Transverse colon (tissue), 4 donors: ENCODE measurements at regions not wholly inside any gene's neighbourhood (a gene's known extent, or its start where the extent isn't known, plus 50 kb on each side); places are given as distances from the start of the nearest gene placed in this dataset.

ENCODE experiments used
- DNase-seq: peaks from one replicate; pipeline ENCODE4 v3.0.0-alpha.2; 2019
- H3K27ac ChIP-seq, 4 donors: fragments of 200-600 bp; sonication (generic); 2 replicates each; pipeline ENCODE4 v1.5.1; 2016 to 2018; ENCODE audit warnings: inconsistent platforms in 4 of 4
- H3K27me3 ChIP-seq: fragments of 200-600 bp; sonication (generic); 2 replicates; pipeline ENCODE4 v1.5.1; 2017; ENCODE audit warnings: inconsistent platforms
- H3K36me3 ChIP-seq, 4 donors: fragments of 200-600 bp; sonication (generic); 2 replicates each; pipeline ENCODE4 v1.5.1; 2017 to 2019; ENCODE audit warnings: inconsistent platforms in 4 of 4
- H3K4me1 ChIP-seq, 4 donors: fragments of 200-600 bp; sonication (generic); 2 replicates each; pipeline ENCODE4 v1.5.1; 2017 to 2020; ENCODE audit warnings: inconsistent platforms in 4 of 4
- H3K4me3 ChIP-seq, 4 donors: fragments of 200-600 bp; sonication (generic); 1 replicate in 1 of 4; 2 replicates in 3 of 4; pipeline versions ENCODE4 v1.5.1 to v1.6.1; 2017 to 2019; ENCODE audit warnings: inconsistent platforms in 4 of 4
- H3K9me3 ChIP-seq, 2 donors: fragments of 200-600 bp; sonication (generic); 2 replicates each; pipeline ENCODE4 v1.5.1; 2017 to 2019; ENCODE audit warnings: inconsistent platforms in 2 of 2
- EP300 ChIP-seq: sonication (generic); formaldehyde crosslinking; IDR thresholded peaks from one replicate; pipeline ENCODE4 v1.6.1; 2017; ENCODE audit warnings: antibody characterized with exemption, low read depth
- POLR2A ChIP-seq: fragments of 450-650 bp; IDR thresholded peaks from one replicate; pipeline ENCODE4 v1.6.1; 2016; ENCODE audit warnings: antibody characterized with exemption, mild to moderate bottlenecking, moderate library complexity
- POLR2AphosphoS5 ChIP-seq, 3 donors: sonication (generic); formaldehyde crosslinking; IDR thresholded peaks; one replicate each; pipeline ENCODE4 v1.6.1; 2016; ENCODE audit warnings: antibody characterized with exemption in 3 of 3
- WGBS, 2 donors: methylation state at CpG; one replicate each; pipeline ENCODE4 v1.1.5; 2018; ENCODE audit warnings: low coverage in 1 of 2; 5-methylcytosine and 5-hydroxymethylcytosine counted together
- in situ Hi-C, 4 donors: fragments of 200-750 bp; cut with MboI; loops; one replicate each; pipeline versions ENCODE4 v1.15.0 to v1.15.1; 2017; ENCODE audit warnings: low sequenced_read_pairs in 3 of 4, low pct_ligation_motif_present in 1 of 4, low pct_unique_long_range_greater_than_20kb in 1 of 4
- intact Hi-C: fragments of 100-400 bp; cut with DNase I; formaldehyde crosslinking; loops from one replicate; pipeline ENCODE4 v1.15.1; 2023; ENCODE audit warnings: low total_unique reads
- TF ChIP-seq, protein P1 (sequence below), 5 experiments: fragments of 200-600 bp in 3 of 5; fragments of 450-650 bp in 2 of 5; sonication (generic) in 3 of 5; IDR thresholded peaks; 1 replicate in 2 of 5; 2 replicates in 3 of 5; pipeline ENCODE4 v1.5.1; 2016 to 2017; ENCODE audit warnings: antibody characterized with exemption in 5 of 5, inconsistent platforms in 3 of 5, mild to moderate bottlenecking in 2 of 5, moderate library complexity in 1 of 5

DNA sequence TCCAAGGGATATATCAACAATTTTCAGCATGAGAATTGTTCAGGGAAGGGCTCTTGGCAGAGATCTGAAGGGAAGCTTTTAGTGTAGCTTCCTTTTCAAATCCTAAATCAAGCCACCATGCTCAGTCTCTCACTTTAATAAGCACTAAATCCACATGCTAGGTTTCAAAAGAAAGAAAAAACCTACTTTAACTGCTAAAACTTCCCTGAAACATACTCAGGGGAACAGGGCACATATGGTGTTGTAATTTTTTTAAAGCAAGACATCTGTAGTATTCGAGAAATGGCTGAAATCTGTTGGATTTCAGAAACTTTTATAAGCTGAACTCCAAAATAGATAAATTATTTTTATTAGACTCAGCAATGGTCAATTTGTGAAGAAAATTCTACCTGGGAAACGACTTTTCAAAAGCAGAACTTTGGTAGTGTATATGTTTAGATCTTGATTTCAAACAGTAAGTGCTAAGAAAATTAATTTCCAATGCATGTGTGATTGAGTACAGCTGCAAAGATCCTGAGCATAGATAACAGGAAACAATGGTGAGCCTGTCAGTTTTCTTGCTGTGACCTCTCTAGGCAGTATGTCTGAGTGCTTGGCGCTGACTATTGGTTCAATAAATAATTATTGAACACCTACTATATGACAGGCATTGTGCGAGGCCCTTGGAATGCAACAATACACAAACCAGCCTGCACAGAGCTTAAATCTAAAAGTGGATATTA is 804.5 kb upstream of the SOX9 start:
- Histone ChIP-seq H3K4me1 (peaks cover 0 to 5% (median 2%) of the 10 kb centered on the region in 4 donors), H3K36me3 (no peaks in the 10 kb centered on the region), H3K9me3 (no peaks in the 10 kb centered on the region), H3K27ac (no peak overlapping the region), H3K4me3 (no peak overlapping the region), H3K27me3 (no peaks in the 10 kb centered on the region)
- intact Hi-C loops (no loop called here), in situ Hi-C loops (no loop called here)
- no peak for DNase-seq
- no peak for TF ChIP-seq EP300
- TF ChIP-seq POLR2A = no peak
- TF ChIP-seq, protein P1, sequence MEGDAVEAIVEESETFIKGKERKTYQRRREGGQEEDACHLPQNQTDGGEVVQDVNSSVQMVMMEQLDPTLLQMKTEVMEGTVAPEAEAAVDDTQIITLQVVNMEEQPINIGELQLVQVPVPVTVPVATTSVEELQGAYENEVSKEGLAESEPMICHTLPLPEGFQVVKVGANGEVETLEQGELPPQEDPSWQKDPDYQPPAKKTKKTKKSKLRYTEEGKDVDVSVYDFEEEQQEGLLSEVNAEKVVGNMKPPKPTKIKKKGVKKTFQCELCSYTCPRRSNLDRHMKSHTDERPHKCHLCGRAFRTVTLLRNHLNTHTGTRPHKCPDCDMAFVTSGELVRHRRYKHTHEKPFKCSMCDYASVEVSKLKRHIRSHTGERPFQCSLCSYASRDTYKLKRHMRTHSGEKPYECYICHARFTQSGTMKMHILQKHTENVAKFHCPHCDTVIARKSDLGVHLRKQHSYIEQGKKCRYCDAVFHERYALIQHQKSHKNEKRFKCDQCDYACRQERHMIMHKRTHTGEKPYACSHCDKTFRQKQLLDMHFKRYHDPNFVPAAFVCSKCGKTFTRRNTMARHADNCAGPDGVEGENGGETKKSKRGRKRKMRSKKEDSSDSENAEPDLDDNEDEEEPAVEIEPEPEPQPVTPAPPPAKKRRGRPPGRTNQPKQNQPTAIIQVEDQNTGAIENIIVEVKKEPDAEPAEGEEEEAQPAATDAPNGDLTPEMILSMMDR (IDR thresholded peaks at IDR 0.05) = no peak
- TF ChIP-seq POLR2AphosphoS5 (IDR thresholded peaks at IDR 0.05) = no peak
- 72 to 81% methylated on average over 4 of the region's 4 CpGs for WGBS, 2 donors

DNA sequence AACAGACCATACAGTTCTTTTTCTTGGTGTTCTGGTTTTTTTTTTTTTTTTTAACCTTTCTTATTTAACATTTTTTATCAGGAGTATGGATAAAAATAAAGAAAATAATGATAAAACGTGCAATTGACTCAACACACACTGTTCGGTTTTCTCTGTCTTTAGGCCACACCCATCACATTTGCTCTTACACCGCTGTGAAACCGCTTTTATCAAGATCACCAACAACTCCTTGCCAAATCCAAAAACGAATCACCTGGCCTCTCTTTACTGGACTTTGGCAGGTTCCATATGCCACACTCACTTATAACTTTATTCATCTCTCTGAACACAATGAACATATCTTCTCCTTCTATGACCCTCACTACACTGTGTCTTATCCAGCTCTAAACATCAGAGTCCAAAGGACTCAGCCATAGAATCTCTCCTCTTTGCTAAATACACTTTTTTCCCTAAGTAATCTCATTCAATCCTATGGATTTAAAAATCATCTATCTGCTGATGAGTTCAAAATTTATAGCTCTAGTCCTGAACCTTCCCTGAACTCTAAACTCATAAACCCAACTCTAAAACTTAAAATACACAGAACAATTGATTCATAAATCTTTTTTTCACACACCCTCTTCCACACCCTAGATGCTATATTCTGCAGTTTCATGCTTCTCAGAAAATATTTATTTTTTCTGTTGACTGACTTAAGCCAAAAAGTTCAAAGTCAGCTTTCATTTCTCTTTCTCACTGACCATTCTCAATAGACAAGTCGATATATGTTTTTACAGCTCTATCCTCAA is 800.6 kb upstream of the SOX9 start:
- in situ Hi-C loops (no loop called here), intact Hi-C loops (no loop called here)

DNA sequence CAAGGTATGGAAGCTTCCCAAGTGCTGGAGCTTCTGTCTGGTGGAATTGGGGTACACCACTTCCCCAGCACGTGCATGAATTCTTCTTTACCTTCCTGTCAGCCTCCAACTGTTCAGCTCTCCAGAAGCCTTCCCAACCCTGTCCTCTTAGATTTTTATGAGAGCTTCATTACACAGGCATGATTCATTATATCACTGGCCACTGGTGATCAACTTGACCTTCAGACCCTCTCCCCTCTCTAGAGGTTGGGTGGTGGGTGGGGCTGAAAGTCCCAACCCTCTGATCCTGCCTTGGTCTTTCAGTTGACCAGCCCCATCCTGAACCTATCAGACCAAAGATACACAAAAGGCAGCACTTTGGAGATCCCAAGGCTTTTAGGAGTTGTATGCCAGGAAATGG is 795.7 kb upstream of the SOX9 start:
- Histone ChIP-seq H3K27me3 (no peaks in the 10 kb centered on the region), H3K27ac (no peak overlapping the region), H3K4me1 (peaks cover 0 to 7% (median 2%) of the 10 kb centered on the region in 4 donors), H3K36me3 (no peaks in the 10 kb centered on the region), H3K4me3 (no peak overlapping the region), H3K9me3 (no peaks in the 10 kb centered on the region)
- TF ChIP-seq EP300 (no peak), POLR2A (no peak), POLR2AphosphoS5 (IDR thresholded peaks at IDR 0.05) (no peak)
- TF ChIP-seq, protein P1 (IDR thresholded peaks at IDR 0.05) = no peak
- intact Hi-C loops = no loop called here
- in situ Hi-C loops = no loop called here
- WGBS, 2 donors = 50 to 57% methylated on average over 1 of the region's 1 CpG
- no peak for DNase-seq

More for the DNA sequence above, 800.6 kb upstream of the SOX9 start:
- H3K27ac ChIP-seq = no peak overlapping the region
- WGBS, 2 donors = 37 to 45% methylated on average over 6 of the region's 6 CpGs
- H3K9me3 ChIP-seq = no peaks in the 10 kb centered on the region
- no peaks in the 10 kb centered on the region for H3K27me3 ChIP-seq
- TF ChIP-seq EP300 = no peak
- TF ChIP-seq, protein P1 (IDR thresholded peaks at IDR 0.05) = no peak
- TF ChIP-seq POLR2A = no peak
- TF ChIP-seq POLR2AphosphoS5 (IDR thresholded peaks at IDR 0.05) = no peak
- H3K4me3 ChIP-seq = no peak overlapping the region
- peaks cover 0 to 5% (median 2%) of the 10 kb centered on the region in 4 donors for H3K4me1 ChIP-seq
- no peaks in the 10 kb centered on the region for H3K36me3 ChIP-seq
- no peak for DNase-seq

DNA sequence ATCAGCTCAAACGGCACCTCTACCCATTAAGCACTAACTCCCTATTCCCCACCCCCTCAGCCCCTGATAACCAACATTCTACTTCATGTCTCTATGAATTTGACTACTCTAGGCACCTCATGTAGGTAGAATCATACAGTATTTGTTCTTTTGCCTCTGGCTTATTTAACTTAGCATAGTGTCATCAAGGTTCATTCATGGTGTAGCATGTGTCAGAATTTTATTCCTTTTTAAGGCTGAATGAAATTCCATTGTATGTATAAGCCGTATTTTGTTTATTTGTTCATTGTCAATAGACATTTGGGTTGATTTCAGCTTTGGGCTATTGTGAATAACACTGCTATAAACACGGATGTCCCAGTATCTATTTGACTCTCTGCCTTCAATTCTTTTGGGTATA is 794.9 kb upstream of the SOX9 start:
- TF ChIP-seq EP300 (no peak), POLR2A (no peak), POLR2AphosphoS5 (IDR thresholded peaks at IDR 0.05) (no peak)
- TF ChIP-seq, protein P1 (IDR thresholded peaks at IDR 0.05) = no peak
- in situ Hi-C loops (no loop called here), intact Hi-C loops (no loop called here)
- H3K27ac ChIP-seq = no peak overlapping the region
- H3K9me3 ChIP-seq = no peaks in the 10 kb centered on the region
- no peaks in the 10 kb centered on the region for H3K36me3 ChIP-seq
- peaks cover 0 to 5% (median 0%) of the 10 kb centered on the region in 4 donors for H3K4me1 ChIP-seq
- H3K4me3 ChIP-seq = no peak overlapping the region
- H3K27me3 ChIP-seq = no peaks in the 10 kb centered on the region
- no peak for DNase-seq
- WGBS, 2 donors = 65 to 75% methylated on average over 3 of the region's 3 CpGs
